ENCODE measurements at regions not wholly inside any gene's neighbourhood (a gene's known extent, or its start where the extent isn't known, plus 50 kb on each side); places are given as distances from the start of the nearest gene placed in this dataset.

DNA sequence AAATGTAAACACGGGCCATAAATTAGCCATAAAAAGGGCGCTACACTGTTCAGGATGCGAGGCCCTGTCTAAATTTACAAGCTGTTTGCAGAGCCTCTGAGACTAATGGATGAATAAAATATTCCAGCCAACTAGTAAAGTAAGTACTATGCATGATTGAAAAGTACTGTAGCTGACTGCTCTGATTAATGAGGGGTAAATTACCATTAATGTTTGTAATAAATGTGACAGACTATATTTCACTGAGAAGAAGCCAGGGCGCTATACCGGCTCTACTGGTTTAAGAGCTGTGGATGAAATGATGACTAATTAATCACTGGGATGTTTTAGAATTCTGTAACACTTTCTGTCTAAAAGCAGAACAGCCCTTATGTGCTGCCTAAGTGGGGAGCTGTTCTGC is 54.3 kb upstream of the RGPD4 start:
- Mint-ChIP-seq H3K4me3 (no peak overlapping the region), H3K27me3 (no peaks in the 10 kb centered on the region), H3K27ac (no peak overlapping the region), H3K9me3 (peaks cover 0 to 1% of the 10 kb centered on the region in 2 donors), H3K4me1 (no peaks in the 10 kb centered on the region), H3K36me3 (no peaks in the 10 kb centered on the region)
- ATAC-seq (replicated peaks) (no peak), DNase-seq (no peak)

DNA sequence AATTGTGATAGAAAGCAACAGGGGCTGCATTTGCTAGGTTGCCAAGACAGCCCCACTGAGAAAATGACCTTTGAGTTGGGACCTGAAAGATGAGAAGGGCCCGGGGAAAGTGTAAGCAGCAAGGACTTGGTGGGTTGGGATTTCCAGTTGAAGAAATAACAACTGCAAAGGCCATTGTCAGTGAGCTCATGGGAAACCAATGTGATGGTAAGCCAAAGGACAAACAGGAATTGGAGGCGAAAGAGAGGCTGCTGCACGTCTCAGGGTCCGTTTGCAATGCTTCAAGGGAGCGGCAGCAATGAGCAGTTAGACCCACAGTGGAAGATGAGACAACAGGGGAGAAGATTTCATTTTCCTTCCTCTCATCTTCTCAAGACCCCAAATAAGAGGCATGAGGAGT is 51.5 kb upstream of the RGPD4 start:
- Mint-ChIP-seq H3K9me3 (peaks cover 0 to 2% of the 10 kb centered on the region in 2 donors), H3K4me3 (no peak overlapping the region), H3K36me3 (no peaks in the 10 kb centered on the region), H3K27me3 (no peaks in the 10 kb centered on the region), H3K27ac (no peak overlapping the region), H3K4me1 (no peaks in the 10 kb centered on the region)
- ATAC-seq (replicated peaks) (no peak), DNase-seq (no peak)

DNA sequence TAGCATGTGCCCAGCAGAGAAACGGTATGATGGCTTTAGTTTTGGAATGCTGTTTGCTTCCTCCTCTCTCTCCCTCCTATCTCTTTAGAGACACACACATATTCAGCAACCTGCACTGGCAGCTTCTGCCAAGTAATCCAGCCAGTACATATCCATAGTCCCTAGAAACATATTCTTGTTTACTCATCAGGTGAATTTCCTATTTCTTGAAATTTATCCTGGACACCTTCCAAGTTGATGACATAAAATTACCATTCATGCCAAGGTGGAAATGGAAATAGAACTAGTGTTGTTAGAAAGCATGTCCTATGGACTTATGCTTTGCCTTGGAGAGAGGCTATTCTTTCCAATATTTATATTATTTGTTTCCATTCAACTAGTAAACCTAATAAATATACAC is 50.9 kb upstream of the RGPD4 start:
- no peaks in the 10 kb centered on the region for H3K4me1 Mint-ChIP-seq
- no peak for ATAC-seq (replicated peaks)
- H3K27me3 Mint-ChIP-seq = no peaks in the 10 kb centered on the region
- H3K9me3 Mint-ChIP-seq = peaks cover 0 to 2% of the 10 kb centered on the region in 2 donors
- DNase-seq = no peak
- no peaks in the 10 kb centered on the region for H3K36me3 Mint-ChIP-seq
- H3K27ac Mint-ChIP-seq = no peak overlapping the region
- H3K4me3 Mint-ChIP-seq = no peak overlapping the region

DNA sequence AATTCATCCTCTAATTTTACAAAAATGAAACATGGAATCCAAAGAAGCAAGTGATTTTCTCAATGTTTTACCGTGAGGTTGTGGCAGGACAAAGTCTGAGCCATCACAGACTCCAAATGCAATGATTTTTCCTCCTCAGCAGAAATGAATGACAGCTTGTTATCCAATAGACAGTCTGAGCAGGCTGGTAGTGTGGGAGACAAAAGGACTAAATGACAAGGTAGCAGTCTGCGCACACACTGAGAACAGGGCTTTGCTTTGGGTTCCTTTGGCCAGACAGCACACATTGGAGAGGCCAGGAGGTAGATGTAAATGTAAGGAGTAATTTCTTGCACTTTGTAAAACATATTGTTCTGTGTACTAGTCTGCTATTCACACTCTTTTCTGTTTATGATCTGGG is 50.3 kb upstream of the RGPD4 start:
- no peaks in the 10 kb centered on the region for H3K27me3 Mint-ChIP-seq
- no peak for ATAC-seq (replicated peaks)
- no peaks in the 10 kb centered on the region for H3K36me3 Mint-ChIP-seq
- no peak for DNase-seq
- no peaks in the 10 kb centered on the region for H3K4me1 Mint-ChIP-seq
- H3K9me3 Mint-ChIP-seq = peaks cover 0 to 2% of the 10 kb centered on the region in 2 donors
- H3K27ac Mint-ChIP-seq = no peak overlapping the region
- H3K4me3 Mint-ChIP-seq = no peak overlapping the region
